NCI-H1436 (cell line): ENCODE measurements at regions not wholly inside any gene's neighbourhood (a gene's known extent, or its start where the extent isn't known, plus 50 kb on each side); places are given as distances from the start of the nearest gene placed in this dataset.
A peak's percentile ranks its signal among the peaks of the same experiment; 100 is the strongest.

Experiments used
- DNase-seq: peaks from one replicate; lab custom pipeline; 2025; lab: John Stamatoyannopoulos, UW

- DNase-seq = no peak
Observed at GRCh38 chr9:107951511-107951910, 461.9 kb upstream of the KLF4 start.

GRCh38 chr9:107949061-107949460, 459.5 kb upstream of the KLF4 start:
- no peak for DNase-seq

GRCh38 chr9:107948601-107949000, 459.0 kb upstream of the KLF4 start:
- DNase-seq = no peak

GRCh38 chr9:107948086-107948485, 458.5 kb upstream of the KLF4 start:
- no peak for DNase-seq

- no peak for DNase-seq
Observed at GRCh38 chr9:107946364-107947141, 457.0 kb upstream of the KLF4 start.

GRCh38 chr9:107945961-107946360, 456.4 kb upstream of the KLF4 start:
- no peak for DNase-seq

GRCh38 chr9:107945493-107945892, 455.9 kb upstream of the KLF4 start:
- no peak for DNase-seq

GRCh38 chr9:107944387-107944786, 454.8 kb upstream of the KLF4 start:
- no peak for DNase-seq

GRCh38 chr9:107943901-107944300, 454.3 kb upstream of the KLF4 start:
- DNase-seq = no peak

GRCh38 chr9:107942856-107943255, 453.3 kb upstream of the KLF4 start:
- no peak for DNase-seq

- no peak for DNase-seq
Observed at GRCh38 chr9:107942291-107942690, 452.7 kb upstream of the KLF4 start.

GRCh38 chr9:107940616-107941595, 451.3 kb upstream of the KLF4 start:
- no peak for DNase-seq

GRCh38 chr9:107938801-107939386, 449.3 kb upstream of the KLF4 start:
- no peak for DNase-seq

GRCh38 chr9:107935931-107936330, 446.4 kb upstream of the KLF4 start:
- DNase-seq = no peak

- DNase-seq = no peak
Observed at GRCh38 chr9:107933516-107933915, 443.9 kb upstream of the KLF4 start.

- no peak for DNase-seq
Observed at GRCh38 chr9:107933097-107933496, 443.5 kb upstream of the KLF4 start.

- no peak for DNase-seq
Observed at GRCh38 chr9:107932601-107933000, 443.0 kb upstream of the KLF4 start.

- no peak for DNase-seq
Observed at GRCh38 chr9:107932046-107932445, 442.5 kb upstream of the KLF4 start.

GRCh38 chr9:107931071-107931715, 441.6 kb upstream of the KLF4 start:
- DNase-seq = no peak

GRCh38 chr9:107929443-107929842, 439.9 kb upstream of the KLF4 start:
- peak; percentile 35 for DNase-seq

GRCh38 chr9:107928701-107929371, 439.3 kb upstream of the KLF4 start:
- DNase-seq = no peak

- DNase-seq = no peak
Observed at GRCh38 chr9:107927276-107927675, 437.7 kb upstream of the KLF4 start.
